MM.1S (cell line): ENCODE measurements at regions not wholly inside any gene's neighbourhood (a gene's known extent, or its start where the extent isn't known, plus 50 kb on each side); places are given as distances from the start of the nearest gene placed in this dataset.

ENCODE experiments used
- DNase-seq: peaks from one replicate; pipeline ENCODE4 v3.0.0-alpha.2; 2015
- H2AFZ ChIP-seq: fragments of 300-600 bp; sonication (generic); 2 replicates; pipeline ENCODE4 v1.6.0; 2016; ENCODE audit warnings: antibody characterized with exemption, low read length
- H3F3A ChIP-seq: fragments of 300-600 bp; sonication (generic); 2 replicates; pipeline ENCODE4 v1.6.1; 2016; ENCODE audit warnings: mild to moderate bottlenecking, antibody characterized with exemption, low read length, moderate library complexity, mixed read lengths; ENCODE audit not compliant: insufficient read depth
- H3K27ac ChIP-seq: fragments of 300-600 bp; sonication (generic); 2 replicates; pipeline ENCODE4 v1.5.1; 2016; ENCODE audit warnings: mild to moderate bottlenecking, low read length
- H3K27me3 ChIP-seq: fragments of 300-600 bp; sonication (generic); replicated peaks from 2 replicates; pipeline ENCODE4 v1.6.0; 2016; ENCODE audit warnings: low read length; ENCODE audit not compliant: insufficient read depth
- H3K36me3 ChIP-seq: fragments of 300-600 bp; sonication (generic); replicated peaks from 2 replicates; pipeline ENCODE4 v1.6.1; 2016; ENCODE audit warnings: mild to moderate bottlenecking, low read length, mixed read lengths; ENCODE audit not compliant: insufficient read depth
- H3K4me1 ChIP-seq: fragments of 300-600 bp; sonication (generic); 2 replicates; pipeline ENCODE4 v1.6.1; 2016; ENCODE audit warnings: low read length, mixed read lengths
- H3K4me2 ChIP-seq: fragments of 300-600 bp; sonication (generic); 2 replicates; pipeline ENCODE4 v1.6.0; 2016; ENCODE audit warnings: low read depth, low read length
- H3K4me3 ChIP-seq: fragments of 300-600 bp; sonication (generic); 2 replicates; pipeline ENCODE4 v1.5.1; 2016; ENCODE audit warnings: low read length, mixed read lengths
- H3K79me2 ChIP-seq: fragments of 300-600 bp; sonication (generic); 2 replicates; pipeline ENCODE4 v1.6.1; 2016; ENCODE audit warnings: mixed run types, low read length, mixed read lengths
- H3K9ac ChIP-seq: fragments of 300-600 bp; sonication (generic); 2 replicates; pipeline ENCODE4 v1.6.1; 2016; ENCODE audit warnings: low read length, mixed read lengths
- H3K9me2 ChIP-seq: fragments of 300-600 bp; sonication (generic); replicated peaks from 2 replicates; pipeline ENCODE4 v1.6.1; 2016; ENCODE audit warnings: mild to moderate bottlenecking, low read length, mixed read lengths; ENCODE audit not compliant: insufficient read depth
- H3K9me3 ChIP-seq: fragments of 300-600 bp; sonication (generic); replicated peaks from 2 replicates; pipeline ENCODE4 v1.6.1; 2016; ENCODE audit warnings: mild to moderate bottlenecking, low read length, mixed read lengths; ENCODE audit not compliant: insufficient read depth
- H4K20me1 ChIP-seq: fragments of 300-600 bp; sonication (generic); 2 replicates; pipeline ENCODE4 v1.6.1; 2016; ENCODE audit warnings: mild to moderate bottlenecking, low read length, moderate library complexity, mixed read lengths; ENCODE audit not compliant: insufficient read depth
- CTCF ChIP-seq: fragments of 300-600 bp; sonication (generic); IDR thresholded peaks from 2 replicates; pipeline ENCODE4 v1.5.1; 2016; ENCODE audit warnings: antibody characterized with exemption, low read length, mixed read lengths
- EZH2 ChIP-seq: fragments of 300-600 bp; sonication (generic); optimal IDR thresholded peaks from 2 replicates; pipeline ENCODE3; 2017; ENCODE audit warnings: low read depth, mild to moderate bottlenecking, antibody characterized with exemption, low read length, mixed read lengths
- EZH2phosphoT487 ChIP-seq: fragments of 300-600 bp; sonication (generic); IDR thresholded peaks from 2 replicates; pipeline ENCODE4 v1.6.1; 2018; ENCODE audit warnings: antibody characterized with exemption, low read length

- H2AFZ ChIP-seq, result no peak overlapping the region
- no peaks in the 10 kb centered on the region for H3K9me2 ChIP-seq
- no peak overlapping the region for H3K4me2 ChIP-seq
- no peak overlapping the region for H3K9ac ChIP-seq
- TF ChIP-seq CTCF, result no peak
- no peak for TF ChIP-seq EZH2
- TF ChIP-seq EZH2phosphoT487, result no peak
- H3K36me3 ChIP-seq, result no peaks in the 10 kb centered on the region
- no peak overlapping the region for H3K27ac ChIP-seq
- no peaks in the 10 kb centered on the region for H4K20me1 ChIP-seq
- H3K27me3 ChIP-seq, result no peaks in the 10 kb centered on the region
- no peaks in the 10 kb centered on the region for H3K9me3 ChIP-seq
- no peaks in the 10 kb centered on the region for H3K4me1 ChIP-seq
- DNase-seq, result no peak
- H3K4me3 ChIP-seq, result no peak overlapping the region
- H3F3A ChIP-seq, result no peaks in the 10 kb centered on the region
- H3K79me2 ChIP-seq, result no peaks in the 10 kb centered on the region
These were observed 110.4 kb upstream of the PLAAT1 start for GRCh38 chr3:193130576-193130975.

DNA sequence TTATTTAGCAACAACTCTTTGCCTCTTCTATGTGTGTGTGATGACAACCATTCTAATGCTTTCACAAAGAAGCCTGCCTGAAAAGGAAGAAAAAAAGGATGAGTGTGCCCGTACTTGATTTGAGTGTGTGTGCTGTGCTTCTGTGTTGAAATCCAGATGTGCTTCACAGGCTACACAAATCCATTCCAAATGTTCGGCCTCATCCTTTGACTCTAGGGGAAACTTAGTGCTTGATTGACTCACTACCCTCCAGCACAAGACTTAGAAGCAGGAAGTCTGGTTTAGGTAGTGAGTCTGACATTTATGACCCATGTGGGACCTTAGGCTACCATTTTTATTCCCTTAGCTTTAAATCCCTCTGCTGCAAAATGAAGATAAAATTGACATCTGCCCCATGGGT lies 108.8 kb upstream of the PLAAT1 start:
- no peak overlapping the region for H3K9ac ChIP-seq
- H3K27me3 ChIP-seq, result no peaks in the 10 kb centered on the region
- no peak for DNase-seq
- no peaks in the 10 kb centered on the region for H3K4me1 ChIP-seq
- TF ChIP-seq EZH2, result no peak
- no peak overlapping the region for H2AFZ ChIP-seq
- no peaks in the 10 kb centered on the region for H3K9me2 ChIP-seq
- H3K36me3 ChIP-seq, result no peaks in the 10 kb centered on the region
- no peak overlapping the region for H3K4me3 ChIP-seq
- H3F3A ChIP-seq, result no peaks in the 10 kb centered on the region
- no peak overlapping the region for H3K4me2 ChIP-seq
- no peaks in the 10 kb centered on the region for H3K9me3 ChIP-seq
- no peak overlapping the region for H3K27ac ChIP-seq
- no peaks in the 10 kb centered on the region for H3K79me2 ChIP-seq
- H4K20me1 ChIP-seq, result no peaks in the 10 kb centered on the region

- Histone ChIP-seq H3K36me3 (no peaks in the 10 kb centered on the region), H3K9ac (no peak overlapping the region), H3K4me1 (no peaks in the 10 kb centered on the region), H3K27ac (no peak overlapping the region), H4K20me1 (no peaks in the 10 kb centered on the region), H3K4me3 (no peak overlapping the region), H3K9me2 (no peaks in the 10 kb centered on the region), H3K9me3 (no peaks in the 10 kb centered on the region), H3F3A (no peaks in the 10 kb centered on the region), H3K27me3 (no peaks in the 10 kb centered on the region), H2AFZ (no peak overlapping the region), H3K4me2 (no peak overlapping the region), H3K79me2 (no peaks in the 10 kb centered on the region)
- no peak for TF ChIP-seq CTCF
- no peak for TF ChIP-seq EZH2
- TF ChIP-seq EZH2phosphoT487, result no peak
- DNase-seq, result no peak
These were observed 108.1 kb upstream of the PLAAT1 start for GRCh38 chr3:193132964-193133363.

DNA sequence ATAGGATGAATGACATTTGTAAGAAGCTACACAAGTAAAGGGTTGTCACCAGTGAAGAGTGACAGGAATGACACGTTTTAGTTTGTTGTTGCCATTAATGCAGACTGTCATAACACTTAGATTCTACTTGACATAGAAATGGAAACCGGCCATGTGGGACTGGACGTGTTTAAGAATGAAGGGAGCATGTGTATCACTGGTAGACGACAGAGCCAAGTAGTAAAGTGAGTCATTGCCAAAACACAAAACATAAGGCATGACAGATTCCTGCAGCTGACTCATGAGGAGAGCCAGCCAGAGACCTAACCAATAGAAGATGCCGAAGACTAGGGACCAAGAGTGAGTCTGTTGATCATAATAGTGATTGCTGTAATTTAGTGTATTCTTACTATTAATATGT lies 106.2 kb upstream of the PLAAT1 start:
- no peak overlapping the region for H3K4me2 ChIP-seq
- no peaks in the 10 kb centered on the region for H3K79me2 ChIP-seq
- no peak overlapping the region for H3K27ac ChIP-seq
- no peaks in the 10 kb centered on the region for H3K9me3 ChIP-seq
- H3K4me1 ChIP-seq, result no peaks in the 10 kb centered on the region
- H4K20me1 ChIP-seq, result no peaks in the 10 kb centered on the region
- no peak overlapping the region for H3K9ac ChIP-seq
- DNase-seq, result no peak
- H3K4me3 ChIP-seq, result no peak overlapping the region
- no peak for TF ChIP-seq EZH2phosphoT487
- TF ChIP-seq CTCF, result no peak
- no peak for TF ChIP-seq EZH2
- no peaks in the 10 kb centered on the region for H3K36me3 ChIP-seq
- no peak overlapping the region for H2AFZ ChIP-seq
- H3K27me3 ChIP-seq, result no peaks in the 10 kb centered on the region
- H3K9me2 ChIP-seq, result no peaks in the 10 kb centered on the region
- no peaks in the 10 kb centered on the region for H3F3A ChIP-seq
